HPDE6-E6E7 (cell line): ENCODE measurements at regions not wholly inside any gene's neighbourhood (a gene's known extent, or its start where the extent isn't known, plus 50 kb on each side); places are given as distances from the start of the nearest gene placed in this dataset.

Experiments
- DNase-seq: peaks from one replicate; pipeline ENCODE4 v3.0.0; 2011; ENCODE audit warnings: missing footprints; ENCODE audit errors: extremely low spot score

GRCh38 chr21:39105341-39105765 is 77.9 kb downstream of the PSMG1 start:
- no peak for DNase-seq

GRCh38 chr21:39104911-39105310 is 78.3 kb downstream of the PSMG1 start:
- DNase-seq = no peak

GRCh38 chr21:39103689-39104088 is 79.6 kb downstream of the PSMG1 start:
- DNase-seq = no peak

GRCh38 chr21:39099859-39100258 is 83.4 kb downstream of the PSMG1 start:
- no peak for DNase-seq

GRCh38 chr21:39098696-39099200 is 84.5 kb downstream of the PSMG1 start:
- no peak for DNase-seq

GRCh38 chr21:39097981-39098380 is 85.3 kb downstream of the PSMG1 start:
- DNase-seq = no peak

GRCh38 chr21:39097335-39097861 is 85.9 kb downstream of the PSMG1 start:
- DNase-seq = no peak

- DNase-seq = no peak
Observed at GRCh38 chr21:39096754-39097153, 86.5 kb downstream of the PSMG1 start.

- DNase-seq = no peak
Observed at GRCh38 chr21:39095681-39096080, 87.6 kb downstream of the PSMG1 start.

- DNase-seq = no peak
Observed at GRCh38 chr21:39094847-39095579, 88.2 kb downstream of the PSMG1 start.

GRCh38 chr21:39094087-39094780 is 89.0 kb downstream of the PSMG1 start:
- DNase-seq = no peak

- DNase-seq = no peak
Observed at GRCh38 chr21:39093526-39093925, 89.7 kb downstream of the PSMG1 start.

- DNase-seq = peak; percentile 67
Observed at GRCh38 chr21:39088831-39089380, 94.3 kb downstream of the PSMG1 start.

GRCh38 chr21:39088031-39088370 is 95.2 kb downstream of the PSMG1 start:
- no peak for DNase-seq

- no peak for DNase-seq
Observed at GRCh38 chr21:39087238-39088030, 95.8 kb downstream of the PSMG1 start.

GRCh38 chr21:39086547-39086946 is 96.7 kb downstream of the PSMG1 start:
- no peak for DNase-seq

GRCh38 chr21:39085843-39086405 is 97.3 kb downstream of the PSMG1 start:
- DNase-seq = no peak

GRCh38 chr21:39084979-39085729 is 98.1 kb downstream of the PSMG1 start:
- no peak for DNase-seq

GRCh38 chr21:39084073-39084472 is 99.2 kb downstream of the PSMG1 start:
- no peak for DNase-seq

GRCh38 chr21:39083377-39084008 is 99.8 kb downstream of the PSMG1 start:
- DNase-seq = peak; percentile 25
